Erythroblast (primary cell): ENCODE measurements at regions not wholly inside any gene's neighbourhood (a gene's known extent, or its start where the extent isn't known, plus 50 kb on each side); places are given as distances from the start of the nearest gene placed in this dataset.

ENCODE experiments used
- GATA1 ChIP-seq: IDR thresholded peaks from 2 replicates; pipeline ENCODE4 v1.6.1; 2011; ENCODE audit warnings: low read depth, mild to moderate bottlenecking, control low read depth, low read length, moderate library complexity
- POLR2A ChIP-seq: IDR thresholded peaks from 2 replicates; pipeline ENCODE4 v1.6.1; 2011; ENCODE audit warnings: mild to moderate bottlenecking, low read length

DNA sequence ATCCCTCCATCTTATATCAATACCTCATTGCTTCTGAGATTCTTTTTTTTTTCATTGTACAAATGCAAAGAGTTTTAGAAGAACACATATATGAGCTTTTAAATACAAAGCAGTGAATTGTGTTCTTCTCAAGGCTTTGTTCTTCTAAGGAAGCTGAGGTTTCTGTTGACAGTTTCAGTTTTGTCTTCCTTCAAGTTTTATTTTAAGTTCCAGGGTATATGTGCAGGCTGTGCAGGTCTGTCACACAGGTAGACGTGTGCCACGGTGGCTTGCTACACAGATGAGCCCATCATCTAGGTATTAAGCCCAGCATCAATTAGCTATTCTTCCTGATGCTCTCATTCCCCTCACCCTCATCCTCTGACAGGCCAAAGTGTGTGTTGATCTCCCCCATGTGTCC lies 201.2 kb upstream of the DIPK2B start:
- TF ChIP-seq POLR2A (no peak), GATA1 (no peak)
